ENCODE measurements at regions not wholly inside any gene's neighbourhood (a gene's known extent, or its start where the extent isn't known, plus 50 kb on each side); places are given as distances from the start of the nearest gene placed in this dataset.

DNA sequence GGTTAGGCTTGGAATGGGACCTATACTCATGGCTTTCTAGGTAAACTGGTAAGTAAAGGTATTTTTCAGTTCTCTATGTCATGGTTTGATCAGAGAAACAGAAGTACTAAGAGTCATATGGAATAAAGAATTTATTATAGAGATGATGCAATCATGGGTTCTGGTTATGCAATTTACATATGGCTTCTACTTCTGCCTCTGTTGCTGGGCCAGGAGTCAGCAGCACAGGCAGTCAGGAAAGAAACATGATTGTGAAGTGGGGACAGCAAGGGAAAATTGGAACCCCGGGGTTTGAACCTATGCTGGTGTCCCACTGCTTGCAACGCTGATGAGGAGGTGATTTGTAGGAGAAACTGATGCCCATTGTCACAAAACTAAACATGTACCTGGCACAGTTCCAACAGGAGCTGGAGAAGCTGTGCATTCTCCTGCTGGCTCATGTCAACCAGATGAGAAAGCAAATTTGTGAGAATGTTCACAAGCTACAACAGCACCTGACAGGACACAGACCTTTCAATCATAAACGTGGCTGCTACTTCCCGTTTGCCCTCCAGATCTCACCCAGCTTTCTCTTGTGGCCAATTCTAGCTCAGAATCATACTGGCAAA is 887.1 kb downstream of the TFAP2A start:
- DNase-seq (ENCODE audit: low read depth in 2 of 2), result no peak

GRCh38 chr6:9523462-9523861 is 891.4 kb downstream of the TFAP2A start:
- no peak for DNase-seq (ENCODE audit: low read depth in 2 of 2)

GRCh38 chr6:9522101-9522500 is 892.8 kb downstream of the TFAP2A start:
- DNase-seq (ENCODE audit: low read depth in 2 of 2), result no peak

- no peak for DNase-seq (ENCODE audit: low read depth in 2 of 2)
These were observed 893.7 kb downstream of the TFAP2A start for GRCh38 chr6:9521152-9521530.

DNA sequence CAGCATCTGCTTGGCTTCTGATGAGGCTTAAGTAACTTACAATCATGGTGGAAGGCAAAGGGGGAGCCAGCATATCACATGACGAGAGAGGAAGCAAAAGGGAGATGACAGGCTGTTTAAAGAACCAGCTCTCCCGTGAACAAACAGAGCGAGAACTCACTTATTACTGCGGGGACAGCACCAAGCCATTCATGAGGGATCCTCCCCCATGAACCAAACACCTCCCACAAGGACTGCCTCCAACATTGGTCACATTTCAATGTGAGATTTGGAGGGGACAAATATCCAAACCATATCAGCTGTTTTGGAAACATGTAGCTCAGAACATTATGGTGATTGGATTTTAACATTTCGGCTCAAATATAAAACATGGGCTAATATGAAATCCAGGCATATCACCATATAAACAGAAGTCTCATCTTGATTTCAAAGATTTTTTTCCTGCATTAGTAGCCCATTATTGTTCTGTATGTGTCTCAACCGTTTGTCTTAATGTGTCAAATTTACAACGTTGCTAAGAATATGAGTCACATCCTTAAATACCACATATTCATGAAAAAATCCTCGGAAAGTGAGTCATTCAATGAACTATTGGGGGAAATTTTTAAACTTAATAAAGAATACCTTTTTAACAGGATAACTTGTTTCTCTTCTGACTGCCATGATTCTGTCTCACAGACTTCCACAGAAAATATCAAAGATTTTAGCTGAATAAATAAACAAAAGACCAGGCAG is 894.3 kb downstream of the TFAP2A start:
- DNase-seq (ENCODE audit: low read depth in 2 of 2), result no peak

DNA sequence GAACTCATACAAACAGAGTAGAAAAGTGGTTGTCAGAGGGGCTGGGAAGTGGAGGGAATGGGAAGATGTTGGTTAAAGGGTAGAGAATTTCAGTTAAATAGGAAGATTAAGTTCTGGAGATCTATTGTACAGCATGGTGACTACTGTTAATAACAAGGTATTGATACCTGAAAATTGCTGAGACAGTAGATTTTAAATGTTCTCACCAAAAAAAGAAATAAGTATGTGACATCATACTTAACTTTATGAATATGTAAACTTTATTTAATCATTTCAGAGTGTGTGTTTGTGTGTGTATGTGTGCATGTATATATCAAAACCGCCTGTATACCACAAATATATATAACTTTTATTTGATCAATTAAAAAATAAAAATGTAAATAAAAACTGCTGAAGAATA is 896.4 kb downstream of the TFAP2A start:
- no peak for DNase-seq (ENCODE audit: low read depth in 2 of 2)

DNA sequence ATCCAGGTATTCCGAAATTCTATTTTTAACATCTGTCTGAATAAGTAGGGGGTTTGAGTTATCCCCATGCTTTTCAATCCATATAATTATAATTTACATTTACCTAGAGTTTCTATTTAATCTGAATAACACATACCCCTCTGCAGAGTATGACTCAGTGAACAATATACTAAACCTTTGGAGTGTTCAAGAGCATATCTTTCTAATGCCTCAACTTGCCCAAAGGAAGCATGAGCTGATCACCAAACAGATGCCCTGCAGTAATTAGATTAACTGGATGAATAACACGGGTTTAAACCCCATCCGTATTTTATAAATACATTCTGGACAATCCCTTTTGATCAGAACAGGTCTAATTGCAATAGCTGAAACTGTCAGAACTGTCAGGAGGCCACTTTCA is 897.1 kb downstream of the TFAP2A start:
- no peak for DNase-seq (ENCODE audit: low read depth in 2 of 2)

DNA sequence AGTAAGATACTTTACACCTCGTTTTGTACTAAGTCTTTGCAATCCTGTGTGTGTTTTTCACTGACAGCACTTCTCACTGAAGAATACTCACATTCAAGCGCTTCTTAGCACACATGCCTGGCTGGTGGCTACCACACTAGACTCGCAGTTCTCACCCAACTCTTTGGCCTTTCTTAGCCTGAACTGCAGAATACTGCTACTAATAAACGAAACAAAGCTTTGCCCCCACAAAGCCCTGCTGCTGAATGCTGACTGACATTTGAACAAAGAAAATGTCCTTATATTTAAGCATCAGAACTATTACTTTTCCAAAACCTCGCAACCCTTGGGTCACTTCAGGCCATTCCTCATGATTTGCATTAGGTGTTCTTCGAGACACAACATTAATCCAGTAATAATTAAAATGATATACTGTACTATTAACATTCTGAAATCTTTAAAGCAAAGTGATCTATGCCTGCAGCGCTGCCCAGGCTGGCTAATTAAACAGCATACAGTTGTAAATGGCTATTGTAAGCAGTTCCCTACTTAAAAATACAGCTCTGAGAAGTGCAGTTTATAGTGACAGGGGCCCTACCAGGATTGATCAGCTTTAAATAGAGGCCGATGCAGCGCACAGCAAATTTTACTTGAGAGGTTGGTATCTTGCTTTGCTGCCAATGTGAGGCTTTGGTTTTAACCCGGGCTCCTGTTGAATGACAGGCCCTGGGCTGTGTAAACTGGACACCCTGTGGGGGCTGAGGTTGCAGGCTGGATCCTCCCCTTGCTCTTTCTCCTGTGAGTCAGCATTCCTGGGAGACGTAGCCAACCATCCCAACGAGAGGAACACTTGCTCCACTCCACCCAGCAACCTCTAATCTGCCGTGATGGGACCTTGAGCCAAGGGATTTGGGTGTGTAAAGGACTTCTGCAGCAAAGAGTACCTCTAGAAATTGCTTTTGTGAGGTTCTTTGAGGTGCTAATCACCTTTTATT is 899.0 kb downstream of the TFAP2A start:
- DNase-seq (ENCODE audit: low read depth in 2 of 2), result no peak

DNA sequence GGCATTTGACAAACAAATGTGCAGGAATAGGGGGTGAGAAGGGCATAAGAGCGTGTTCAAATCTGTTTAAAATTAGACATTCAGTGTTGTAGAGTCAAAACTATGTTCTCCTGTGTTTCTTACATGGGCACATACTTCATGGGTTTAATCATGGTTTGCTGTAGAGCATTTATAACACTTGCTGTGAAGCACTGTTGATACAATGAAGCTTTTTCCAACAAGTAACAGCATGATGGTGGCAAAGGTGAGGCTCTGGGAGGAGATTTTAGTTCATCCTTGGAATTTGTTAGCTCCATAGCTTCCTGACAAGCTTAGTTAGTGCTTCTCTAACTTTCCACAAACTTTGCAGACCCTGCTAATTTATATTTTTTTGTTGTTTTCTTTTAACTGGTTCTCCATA is 900.7 kb downstream of the TFAP2A start:
- no peak for DNase-seq (ENCODE audit: low read depth in 2 of 2)

DNA sequence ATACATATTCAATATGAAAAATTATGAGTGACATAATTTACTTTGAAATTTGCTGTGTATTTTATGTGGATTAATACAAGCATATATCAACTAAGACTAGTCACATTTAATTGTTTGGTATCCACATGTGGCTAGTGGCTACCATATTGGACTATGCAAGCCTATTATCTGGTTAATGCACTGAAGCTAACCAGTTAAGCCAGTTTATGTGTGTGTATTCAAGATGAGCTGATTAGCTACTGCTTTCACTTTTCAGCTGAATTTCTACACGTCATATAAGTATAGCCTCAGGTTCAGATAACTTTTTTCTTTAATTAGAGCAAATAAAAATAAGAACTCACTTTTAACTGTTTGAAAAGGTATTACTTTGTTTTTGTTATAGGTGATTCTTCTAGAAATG is 903.7 kb downstream of the TFAP2A start:
- DNase-seq (ENCODE audit: low read depth in 2 of 2), result no peak

DNA sequence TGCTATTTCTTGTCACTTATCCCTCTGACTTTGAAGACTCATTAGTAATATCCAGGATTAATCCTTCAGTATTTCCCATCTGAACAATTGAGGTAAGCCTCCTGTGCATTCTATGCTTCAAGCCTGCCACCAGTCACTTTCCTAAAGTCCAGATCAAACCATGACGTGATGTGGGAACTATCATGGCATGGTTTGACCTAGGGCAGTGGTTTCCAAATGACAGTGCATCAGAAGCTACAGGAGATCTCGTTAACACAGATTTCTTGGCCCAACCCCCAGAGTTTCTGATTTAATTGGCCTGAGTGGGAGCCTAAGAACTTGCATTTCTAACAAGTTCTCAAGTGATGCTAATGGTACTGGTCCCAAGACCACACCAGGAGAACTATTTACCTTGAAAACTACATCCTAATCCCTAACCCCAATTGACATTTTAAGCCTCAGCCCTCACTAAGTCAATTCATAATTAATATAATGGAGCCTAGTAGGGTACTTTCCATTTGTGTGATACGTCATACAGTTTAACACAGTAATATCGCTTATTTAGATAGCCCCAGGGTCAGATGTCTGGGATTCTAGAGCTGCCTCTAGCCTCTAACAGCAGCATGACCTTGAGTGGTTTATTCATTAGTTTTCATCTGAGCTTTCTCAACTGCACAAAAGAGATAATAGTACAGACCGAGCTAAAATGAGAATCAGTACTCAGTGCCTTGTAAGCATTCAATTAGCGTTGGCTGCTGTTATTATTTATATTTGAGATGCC is 907.6 kb downstream of the TFAP2A start:
- DNase-seq (ENCODE audit: low read depth in 2 of 2), result no peak

- no peak for DNase-seq (ENCODE audit: low read depth in 2 of 2)
These were observed 910.7 kb downstream of the TFAP2A start for GRCh38 chr6:9504191-9504590.

- DNase-seq (ENCODE audit: low read depth in 2 of 2), result no peak
These were observed 911.6 kb downstream of the TFAP2A start for GRCh38 chr6:9503111-9503761.

DNA sequence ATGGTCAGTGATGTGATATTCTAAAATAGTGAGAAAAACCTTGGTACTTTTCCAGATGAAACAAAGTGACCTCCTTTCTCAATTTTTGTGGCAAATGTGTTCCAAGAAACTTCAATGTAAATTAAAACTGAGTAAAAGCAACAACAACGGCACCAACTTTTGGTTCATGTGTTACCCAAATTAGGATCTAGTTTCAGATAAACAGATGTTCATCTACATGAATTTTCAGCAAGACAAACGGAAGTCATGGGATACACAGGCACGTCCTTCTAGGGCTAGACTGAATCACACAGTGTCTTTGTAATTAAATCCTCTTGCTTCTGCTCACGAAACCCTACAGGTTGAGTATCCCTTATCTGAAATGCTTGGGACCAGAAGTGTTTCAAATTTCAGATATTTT is 915.2 kb downstream of the TFAP2A start:
- no peak for DNase-seq (ENCODE audit: low read depth in 2 of 2)

GRCh38 chr6:9496837-9497236 is 918.0 kb downstream of the TFAP2A start:
- no peak for DNase-seq (ENCODE audit: low read depth in 2 of 2)

DNA sequence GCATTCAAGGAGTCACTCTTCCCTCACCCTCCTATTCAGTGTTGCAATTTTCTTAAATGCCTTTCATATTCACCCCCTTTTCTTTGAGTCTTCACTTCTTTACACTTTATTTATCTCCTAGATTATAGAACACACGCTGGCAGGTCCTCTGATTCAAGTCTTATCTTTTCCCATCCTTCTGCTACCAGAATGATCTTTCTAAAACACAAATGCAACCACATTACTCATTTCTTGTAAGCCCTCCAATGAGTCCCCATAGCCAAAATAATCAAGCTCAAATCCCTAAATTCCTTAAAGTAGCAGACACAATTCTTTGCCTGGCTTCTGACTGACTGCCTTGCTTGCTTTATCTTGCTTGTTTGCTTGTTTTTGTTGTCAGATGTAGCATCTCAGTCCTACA is 920.0 kb downstream of the TFAP2A start:
- no peak for DNase-seq (ENCODE audit: low read depth in 2 of 2)

- DNase-seq (ENCODE audit: low read depth in 2 of 2), result no peak
These were observed 922.1 kb downstream of the TFAP2A start for GRCh38 chr6:9492790-9493189.

GRCh38 chr6:9487128-9487527 is 927.7 kb downstream of the TFAP2A start:
- DNase-seq (ENCODE audit: low read depth in 2 of 2), result no peak

DNA sequence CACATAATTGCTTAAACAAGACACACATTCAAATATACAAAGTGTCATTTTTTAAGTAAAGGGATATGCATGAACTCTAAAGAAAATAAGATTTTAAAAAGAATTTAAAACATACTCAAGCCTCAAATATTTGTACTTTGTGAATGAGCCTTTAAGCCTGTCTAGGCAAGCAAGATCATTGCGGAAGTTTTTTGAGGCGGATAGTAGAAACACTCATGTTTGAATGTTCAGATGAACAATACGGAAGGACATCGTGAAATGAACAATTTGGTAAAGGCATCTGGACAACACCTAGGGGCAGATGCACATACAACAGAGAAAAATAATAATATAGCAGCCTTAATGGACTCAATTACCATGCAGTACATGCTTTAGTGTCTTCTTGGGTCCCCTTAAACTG is 928.9 kb downstream of the TFAP2A start:
- DNase-seq (ENCODE audit: low read depth in 2 of 2), result no peak

DNA sequence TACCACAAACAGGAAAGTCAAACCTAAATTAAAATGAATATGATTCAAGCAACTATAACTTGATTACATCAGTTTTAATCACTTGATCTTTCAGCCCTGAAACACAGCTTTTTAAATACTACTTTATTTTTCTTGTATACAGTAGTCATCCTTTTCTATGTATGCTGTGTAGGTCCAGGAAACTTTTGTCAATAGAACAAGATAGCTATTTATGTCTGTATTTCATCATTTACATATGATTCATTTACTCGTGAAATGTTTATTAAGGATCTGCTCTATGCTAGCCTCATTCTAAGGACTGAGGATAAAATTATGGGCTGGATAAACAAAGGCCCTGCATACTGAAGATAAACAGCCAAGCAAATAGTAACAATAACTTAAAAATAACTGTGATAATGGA is 930.2 kb downstream of the TFAP2A start:
- DNase-seq (ENCODE audit: low read depth in 2 of 2), result no peak

DNA sequence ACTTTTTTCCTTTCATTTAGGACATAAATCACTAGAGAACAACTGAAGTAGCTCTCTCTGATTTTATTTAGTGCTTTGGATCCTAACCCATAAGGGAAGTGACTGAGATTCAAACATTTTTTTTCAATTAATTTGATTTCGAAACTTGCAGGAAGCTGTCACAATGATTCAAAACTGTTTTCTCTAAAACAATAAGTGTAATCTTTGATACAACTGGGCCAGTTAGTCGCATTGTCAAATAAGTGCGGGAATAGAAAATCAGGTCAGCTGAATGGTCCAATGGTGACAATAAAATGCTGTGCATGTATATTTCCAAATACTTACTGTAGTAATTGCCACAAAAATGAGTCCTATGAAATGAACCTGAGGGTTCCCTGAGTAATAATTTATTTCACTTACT is 930.8 kb downstream of the TFAP2A start:
- DNase-seq (ENCODE audit: low read depth in 2 of 2), result no peak

Data from stimulated activated CD4-positive, alpha-beta T cell treated with anti-CD3 and anti-CD28 coated beads, Interleukin-1b, Interleukin-23, amount 100 ng/mL, for 4 hours (primary cell).